ENCODE measurements at regions not wholly inside any gene's neighbourhood (a gene's known extent, or its start where the extent isn't known, plus 50 kb on each side); places are given as distances from the start of the nearest gene placed in this dataset.

- TF ChIP-seq, protein P1, sequence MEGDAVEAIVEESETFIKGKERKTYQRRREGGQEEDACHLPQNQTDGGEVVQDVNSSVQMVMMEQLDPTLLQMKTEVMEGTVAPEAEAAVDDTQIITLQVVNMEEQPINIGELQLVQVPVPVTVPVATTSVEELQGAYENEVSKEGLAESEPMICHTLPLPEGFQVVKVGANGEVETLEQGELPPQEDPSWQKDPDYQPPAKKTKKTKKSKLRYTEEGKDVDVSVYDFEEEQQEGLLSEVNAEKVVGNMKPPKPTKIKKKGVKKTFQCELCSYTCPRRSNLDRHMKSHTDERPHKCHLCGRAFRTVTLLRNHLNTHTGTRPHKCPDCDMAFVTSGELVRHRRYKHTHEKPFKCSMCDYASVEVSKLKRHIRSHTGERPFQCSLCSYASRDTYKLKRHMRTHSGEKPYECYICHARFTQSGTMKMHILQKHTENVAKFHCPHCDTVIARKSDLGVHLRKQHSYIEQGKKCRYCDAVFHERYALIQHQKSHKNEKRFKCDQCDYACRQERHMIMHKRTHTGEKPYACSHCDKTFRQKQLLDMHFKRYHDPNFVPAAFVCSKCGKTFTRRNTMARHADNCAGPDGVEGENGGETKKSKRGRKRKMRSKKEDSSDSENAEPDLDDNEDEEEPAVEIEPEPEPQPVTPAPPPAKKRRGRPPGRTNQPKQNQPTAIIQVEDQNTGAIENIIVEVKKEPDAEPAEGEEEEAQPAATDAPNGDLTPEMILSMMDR (IDR thresholded peaks at IDR 0.05; ENCODE audit: insufficient read depth, low read depth, low read length) = no peak
- TF ChIP-seq EZH2 (IDR thresholded peaks at IDR 0.05; ENCODE audit: insufficient read depth, low read length) = no peak
These were observed 101.3 kb downstream of the EDN1 start for GRCh38 chr6:12391472-12391871.

All from astrocyte (in vitro differentiated cells and primary cell).